ENCODE measurements at regions not wholly inside any gene's neighbourhood (a gene's known extent, or its start where the extent isn't known, plus 50 kb on each side); places are given as distances from the start of the nearest gene placed in this dataset.

GRCh38 chr5:67434466-67434865, 237.9 kb upstream of the CD180 start:
- no peak for DNase-seq

DNA sequence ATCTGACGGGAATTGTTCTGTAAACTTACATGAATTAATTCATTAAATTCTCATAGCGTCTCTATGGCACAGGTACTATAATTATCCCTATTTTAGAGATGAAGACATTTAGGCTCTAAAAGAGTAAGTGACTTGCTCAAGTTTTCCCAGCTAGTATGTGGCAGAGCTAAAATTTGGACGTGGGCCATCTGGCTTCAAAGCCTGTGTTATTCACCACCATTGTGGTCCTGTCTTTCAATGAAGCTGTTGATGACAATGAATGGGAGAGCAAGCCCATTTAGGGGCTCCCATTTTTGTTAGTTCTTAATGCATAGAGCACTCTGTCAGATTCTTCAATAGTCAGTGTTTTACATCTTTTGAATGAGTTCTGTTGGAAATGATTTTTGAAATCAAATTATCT, 236.0 kb upstream of the CD180 start:
- no peak for DNase-seq

DNA sequence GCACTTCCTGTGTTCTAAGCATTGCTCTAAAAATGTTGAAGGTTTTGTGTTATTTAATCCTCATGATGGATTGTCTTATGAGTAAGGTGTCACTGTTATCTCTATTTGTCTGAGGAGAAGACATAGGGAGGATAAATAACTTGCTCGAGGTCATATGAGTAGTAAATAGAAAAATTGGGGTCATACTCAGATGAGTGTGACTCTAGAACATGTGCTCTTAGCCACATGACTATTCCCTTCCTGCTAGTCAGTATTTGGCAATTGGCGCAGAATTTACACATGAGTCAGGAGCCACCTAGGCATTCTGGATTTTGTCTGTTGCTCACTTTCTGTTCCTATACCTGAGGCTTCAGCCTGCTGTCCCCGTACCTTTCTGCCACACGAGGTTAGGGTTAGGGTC, 234.6 kb upstream of the CD180 start:
- no peak for DNase-seq

- no peak for DNase-seq
Measured at GRCh38 chr5:67427850-67428298, 231.3 kb upstream of the CD180 start.

DNA sequence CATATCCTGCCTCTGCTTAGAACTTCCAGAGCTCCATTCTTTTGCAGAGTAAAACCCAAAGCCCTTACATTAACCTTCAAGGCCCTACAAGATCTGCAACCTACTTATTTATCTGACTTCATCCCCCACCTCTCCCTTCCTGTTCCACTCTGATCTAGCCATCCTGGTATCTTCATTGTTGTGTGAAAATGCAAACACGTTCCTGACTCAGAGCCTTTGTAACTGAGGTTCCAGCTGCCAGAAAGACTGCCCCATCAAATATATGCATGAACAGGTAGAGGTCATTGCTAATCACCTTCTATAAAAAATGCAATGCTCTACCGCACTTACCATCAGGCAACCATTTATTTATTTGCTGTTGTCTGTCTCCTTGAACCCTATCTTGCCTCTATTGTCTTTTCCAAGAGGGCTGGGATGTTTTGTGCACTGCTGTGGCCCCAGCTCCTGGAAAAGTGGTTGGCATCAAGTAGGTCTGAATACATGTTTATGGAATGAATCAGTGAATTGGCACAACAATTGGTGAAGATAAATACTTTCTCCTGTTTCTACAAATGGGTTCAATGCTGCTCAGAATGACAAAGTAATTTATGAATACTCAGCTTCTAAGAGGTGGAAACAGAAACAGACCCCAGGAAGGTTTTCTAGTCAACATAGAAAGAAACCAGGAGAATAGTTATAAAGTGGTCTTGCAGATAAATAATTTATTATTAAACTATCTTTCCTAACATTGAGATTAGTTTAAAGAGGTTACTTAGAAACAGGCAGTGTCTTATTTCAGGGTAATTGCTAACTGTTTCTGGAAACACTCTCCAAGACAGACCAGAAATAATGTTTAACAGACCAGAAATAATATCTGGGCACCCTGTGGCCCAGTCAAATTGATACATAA, 230.6 kb upstream of the CD180 start:
- DNase-seq, result no peak

DNA sequence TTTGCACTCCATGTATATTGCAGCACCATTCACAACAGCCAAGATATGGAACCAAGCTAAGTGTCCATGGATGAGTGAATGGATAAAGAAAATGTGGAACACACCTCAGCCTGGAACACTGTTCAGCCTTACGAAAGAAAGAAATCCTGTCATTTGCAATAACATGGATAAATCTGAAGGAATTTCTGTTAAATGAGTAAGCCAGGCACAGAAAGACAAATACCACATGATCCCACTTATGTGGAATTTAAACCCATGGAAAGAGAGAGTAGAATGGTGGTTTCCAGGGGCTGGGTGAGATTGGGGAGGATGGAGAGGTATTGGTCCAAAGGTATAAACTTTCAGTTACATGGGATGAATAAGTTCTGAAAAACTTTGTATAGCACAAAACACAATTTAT, 228.9 kb upstream of the CD180 start:
- DNase-seq, result no peak

- DNase-seq, result no peak
Measured at GRCh38 chr5:67417839-67418238, 221.2 kb upstream of the CD180 start.

GRCh38 chr5:67416986-67417385, 220.4 kb upstream of the CD180 start:
- DNase-seq, result no peak

DNA sequence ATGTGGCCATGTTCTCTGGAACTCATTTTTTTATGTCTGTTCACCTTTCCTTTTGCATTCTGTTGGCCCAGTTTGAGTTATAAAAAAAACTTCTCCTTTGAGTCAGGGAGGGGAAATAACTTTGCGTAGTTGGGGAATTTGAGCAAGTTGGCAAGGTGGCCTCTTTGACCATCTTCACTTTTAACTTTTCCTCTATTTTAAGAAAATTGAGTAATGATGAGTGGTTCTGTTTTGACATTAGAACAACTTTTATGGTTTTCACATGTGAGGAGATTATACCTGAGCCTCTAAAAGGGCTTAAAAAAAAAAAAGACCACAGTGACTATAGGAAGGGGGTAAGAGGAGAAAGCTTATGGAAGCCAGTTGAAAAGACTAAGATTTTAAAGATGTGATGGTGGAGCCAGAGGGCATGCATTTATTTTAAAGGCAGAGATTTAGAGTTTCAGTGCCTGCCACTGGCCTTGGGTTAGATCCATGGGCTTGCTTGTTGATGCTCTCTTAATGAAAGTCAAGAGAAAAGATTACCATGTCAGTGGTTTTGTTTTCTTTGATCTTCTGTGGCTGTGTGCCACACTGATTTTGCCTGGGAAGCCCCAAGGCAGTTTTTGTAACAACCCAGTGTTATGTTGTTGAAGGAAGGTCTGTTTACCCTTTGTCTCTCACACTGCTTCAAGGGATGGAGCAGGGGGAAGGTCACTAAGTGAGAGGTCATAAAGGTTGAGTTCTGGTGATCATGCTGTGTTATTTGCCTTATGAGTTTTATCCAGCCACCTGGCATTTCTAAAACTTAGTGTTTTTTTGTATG, 219.7 kb upstream of the CD180 start:
- no peak for DNase-seq

DNA sequence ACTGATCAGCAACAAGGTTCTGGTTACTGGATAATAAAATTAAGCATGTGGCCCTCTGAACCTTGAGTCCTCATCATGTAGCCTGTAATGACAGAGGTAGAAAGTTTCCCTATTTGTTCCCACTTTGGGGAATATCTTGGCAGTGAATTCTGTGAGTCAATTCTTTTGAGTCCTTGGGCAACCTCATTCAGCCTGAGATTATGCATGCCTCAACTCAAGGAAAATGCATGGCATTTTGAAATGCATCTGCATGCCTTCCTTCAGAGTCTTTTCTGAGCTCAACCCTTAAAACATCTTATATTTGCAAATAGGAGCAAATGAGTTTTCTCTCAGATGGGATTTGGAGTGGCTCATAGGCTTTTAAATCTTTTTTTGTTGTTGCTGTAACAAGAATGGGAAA, 218.1 kb upstream of the CD180 start:
- no peak for DNase-seq

DNA sequence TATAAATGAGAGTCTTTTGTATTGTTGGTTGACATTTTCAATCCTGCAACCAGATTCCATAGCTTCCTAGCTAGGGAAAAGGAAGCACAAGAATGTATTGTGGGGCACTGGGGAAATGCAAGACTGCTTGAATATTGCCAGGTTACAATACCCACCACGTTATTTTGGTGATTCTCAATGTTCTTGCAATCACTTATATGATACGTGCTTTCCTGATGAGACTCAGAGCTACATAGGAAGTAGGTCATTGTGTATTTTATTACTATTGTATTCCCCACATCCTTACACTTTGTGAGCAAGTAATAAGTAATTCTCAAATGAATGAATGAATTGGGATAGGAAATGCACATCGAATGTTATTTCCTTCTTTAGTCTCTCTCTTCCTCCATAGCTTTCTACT, 217.1 kb upstream of the CD180 start:
- DNase-seq, result no peak

DNA sequence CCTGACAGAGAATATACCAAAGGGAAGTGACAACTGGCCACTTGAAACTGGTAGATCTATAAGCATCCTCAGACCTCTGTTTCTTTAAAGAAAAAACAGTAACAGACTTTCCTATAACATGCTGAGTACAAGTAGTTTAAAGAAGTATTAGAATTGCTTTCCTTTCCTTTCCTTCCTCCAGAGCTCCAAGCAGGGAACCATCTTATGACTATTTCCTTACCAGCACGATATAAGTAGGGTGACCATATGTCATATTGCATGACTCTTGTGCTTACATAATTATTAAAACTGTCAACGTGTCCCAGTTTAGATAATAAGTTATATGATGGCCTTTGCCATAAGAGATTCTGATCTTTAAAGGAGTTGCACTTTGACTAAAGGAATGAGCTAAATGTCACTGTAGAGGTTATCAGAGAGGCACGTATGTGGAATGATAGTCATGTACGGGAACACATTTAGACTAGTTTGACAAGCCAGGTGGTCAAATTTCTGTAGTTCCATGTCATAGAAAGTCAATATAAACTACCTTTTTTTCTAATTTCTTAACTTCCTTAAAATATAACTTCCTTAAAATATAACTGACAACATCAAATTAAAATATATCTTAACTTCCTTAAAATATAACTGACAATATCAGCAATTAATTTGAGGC, 212.7 kb upstream of the CD180 start:
- no peak for DNase-seq

GRCh38 chr5:67407979-67408378, 211.4 kb upstream of the CD180 start:
- no peak for DNase-seq

DNA sequence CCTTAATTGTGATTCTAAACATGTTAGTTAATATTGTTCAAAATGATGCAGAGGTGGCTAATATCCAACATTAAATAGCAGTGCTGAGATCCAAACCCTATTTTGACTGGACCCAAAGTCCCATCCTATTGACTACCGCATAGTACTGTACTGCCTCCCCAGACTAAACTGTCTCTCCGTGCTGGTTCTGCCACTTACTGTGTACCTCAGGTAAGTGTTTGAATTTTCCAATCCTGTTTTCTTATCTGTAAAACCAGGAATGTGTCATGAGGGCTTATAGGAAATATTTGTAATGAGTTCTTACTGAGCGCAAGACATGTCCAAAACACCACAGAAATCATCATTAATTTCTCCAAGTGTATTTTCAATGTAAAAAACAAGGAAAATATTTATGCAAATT, 209.2 kb upstream of the CD180 start:
- no peak for DNase-seq

GRCh38 chr5:67405101-67405364, 208.4 kb upstream of the CD180 start:
- no peak for DNase-seq

DNA sequence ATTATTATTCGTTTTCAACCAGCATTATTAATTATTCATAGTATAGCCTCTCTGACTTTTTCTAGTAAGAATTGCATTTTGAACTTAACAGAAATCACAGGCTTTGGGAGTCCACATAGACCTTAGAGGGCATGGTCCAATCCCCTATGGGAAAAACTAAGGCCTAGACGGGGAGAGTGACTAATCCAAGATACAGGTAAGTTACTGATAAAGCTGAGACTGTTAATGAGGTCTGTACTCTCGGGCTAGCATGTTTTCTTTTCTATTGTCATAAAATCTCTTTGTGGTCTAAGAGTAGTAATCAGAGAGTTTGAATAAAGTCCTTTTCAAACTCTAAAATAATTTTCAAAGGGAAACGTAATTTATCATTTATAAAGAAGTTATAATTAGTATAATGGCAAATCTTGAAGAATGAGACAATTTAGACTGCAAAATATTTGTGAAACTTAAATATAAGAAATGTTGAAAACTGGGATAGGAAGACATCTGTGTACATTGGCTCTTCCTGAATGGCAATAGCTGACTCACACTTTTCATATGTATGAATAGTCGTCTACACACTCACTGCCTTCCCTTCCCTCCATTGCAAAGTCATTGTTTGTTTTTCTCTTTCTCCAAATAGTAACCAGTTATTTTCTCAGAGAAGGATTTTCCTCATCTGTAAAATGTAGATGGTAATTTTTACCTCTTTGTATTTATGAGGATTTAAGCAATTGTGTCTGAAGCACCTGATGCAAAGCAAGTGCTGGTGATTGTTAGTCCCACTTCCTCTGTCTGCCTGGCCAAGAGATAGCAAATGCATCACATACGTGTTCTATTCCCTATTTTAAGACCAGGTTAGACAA, 207.9 kb upstream of the CD180 start:
- DNase-seq, result no peak

- no peak for DNase-seq
Measured at GRCh38 chr5:67402526-67402925, 205.9 kb upstream of the CD180 start.

- no peak for DNase-seq
Measured at GRCh38 chr5:67401172-67401571, 204.6 kb upstream of the CD180 start.

DNA sequence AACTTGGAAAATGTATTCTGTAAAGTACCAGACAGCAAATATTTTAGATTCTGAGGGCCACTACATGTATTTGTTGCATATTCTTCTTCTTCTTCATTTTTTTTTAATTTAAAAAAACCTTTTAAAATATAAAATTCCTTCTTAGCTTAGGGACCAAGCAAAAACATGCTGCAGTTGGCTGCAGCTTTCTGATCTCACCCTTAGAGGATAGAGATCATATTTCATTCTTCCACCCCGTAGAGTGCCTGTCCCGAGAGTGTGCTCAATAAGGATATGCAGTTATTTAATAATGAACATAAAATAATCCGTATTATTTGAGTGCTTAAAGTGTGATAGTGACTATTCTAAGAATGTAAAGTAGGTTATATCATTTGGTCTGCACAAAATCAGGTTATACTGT, 204.2 kb upstream of the CD180 start:
- no peak for DNase-seq

GRCh38 chr5:67395790-67396418, 199.3 kb upstream of the CD180 start:
- DNase-seq, result no peak

DNA sequence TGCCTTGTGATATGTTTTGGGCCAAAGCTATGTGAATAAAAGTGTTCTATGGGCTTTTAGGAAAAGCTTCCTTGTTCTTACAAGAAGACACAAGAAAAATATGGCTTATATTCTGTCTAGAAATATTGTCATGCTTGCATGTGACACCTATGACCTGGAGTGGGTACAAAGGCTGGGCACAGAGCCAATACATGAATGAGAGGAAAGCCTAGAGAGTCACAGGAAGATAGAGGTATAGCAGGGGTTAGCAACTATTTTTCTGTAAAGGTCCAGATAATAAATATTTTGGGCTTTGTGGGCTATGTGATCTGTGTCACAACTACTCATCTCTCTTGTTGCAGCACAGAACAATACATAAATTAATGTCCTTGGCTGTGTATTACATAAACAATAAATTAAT, 196.6 kb upstream of the CD180 start:
- DNase-seq, result no peak

DNA sequence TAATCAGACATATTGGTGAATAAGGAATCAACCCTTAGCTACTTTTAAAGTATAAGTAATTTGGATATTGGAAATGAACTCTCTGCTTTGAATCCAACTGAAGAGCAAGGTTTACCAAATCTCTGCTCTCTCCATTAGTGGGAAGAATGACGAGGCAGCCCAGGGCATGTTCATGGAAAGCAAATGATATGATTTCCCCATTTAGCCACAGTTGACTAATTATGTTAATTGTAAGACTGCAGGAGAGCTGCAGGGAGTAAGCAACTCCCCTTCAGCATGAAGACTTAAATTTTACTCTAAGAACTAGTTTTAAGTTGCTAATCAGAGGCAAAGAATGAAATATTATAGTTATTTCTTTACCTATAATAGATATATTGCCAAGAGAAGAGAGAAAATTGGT, 194.3 kb upstream of the CD180 start:
- no peak for DNase-seq

- DNase-seq, result no peak
Measured at GRCh38 chr5:67383451-67383850, 186.9 kb upstream of the CD180 start.
